ENCODE measurements at regions not wholly inside any gene's neighbourhood (a gene's known extent, or its start where the extent isn't known, plus 50 kb on each side); places are given as distances from the start of the nearest gene placed in this dataset.

DNA sequence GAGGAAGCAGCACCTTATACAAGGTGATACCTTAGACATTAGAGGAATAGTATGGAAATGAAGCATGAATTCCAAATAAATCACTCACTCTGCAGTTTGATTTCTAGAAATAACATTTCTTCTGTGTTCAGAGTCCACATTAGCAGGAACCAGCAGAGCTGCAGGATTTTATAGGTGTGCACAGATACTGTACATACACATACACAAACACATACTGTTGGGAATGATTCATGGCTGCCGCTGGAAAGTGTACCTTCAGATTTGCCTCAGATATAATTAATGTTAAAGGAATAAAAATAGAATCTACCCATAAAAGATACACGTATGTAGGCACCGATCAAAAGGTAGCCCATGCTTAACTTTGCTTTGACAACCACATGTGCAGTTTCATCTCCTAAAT is 578.1 kb downstream of the CSNK1G3 start:
- no peak for DNase-seq

DNA sequence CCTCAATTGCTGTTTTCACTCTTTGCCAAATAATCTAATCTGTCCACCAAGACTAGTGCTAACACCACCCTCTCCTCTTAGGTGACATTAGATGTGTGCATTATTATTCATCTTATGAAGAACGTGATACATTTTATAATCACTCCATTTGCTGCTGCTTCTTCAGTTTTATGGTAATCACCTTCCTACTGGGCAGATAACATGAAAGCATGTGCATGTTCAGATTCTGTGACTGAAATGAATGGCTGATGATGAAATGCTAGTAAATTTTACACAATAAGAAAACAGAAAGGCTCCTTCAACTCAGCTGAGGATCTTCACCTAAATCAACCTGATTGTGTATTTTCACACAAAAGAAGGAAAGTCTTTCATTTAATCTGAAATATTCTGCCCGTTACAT is 577.6 kb downstream of the CSNK1G3 start:
- no peak for DNase-seq

DNA sequence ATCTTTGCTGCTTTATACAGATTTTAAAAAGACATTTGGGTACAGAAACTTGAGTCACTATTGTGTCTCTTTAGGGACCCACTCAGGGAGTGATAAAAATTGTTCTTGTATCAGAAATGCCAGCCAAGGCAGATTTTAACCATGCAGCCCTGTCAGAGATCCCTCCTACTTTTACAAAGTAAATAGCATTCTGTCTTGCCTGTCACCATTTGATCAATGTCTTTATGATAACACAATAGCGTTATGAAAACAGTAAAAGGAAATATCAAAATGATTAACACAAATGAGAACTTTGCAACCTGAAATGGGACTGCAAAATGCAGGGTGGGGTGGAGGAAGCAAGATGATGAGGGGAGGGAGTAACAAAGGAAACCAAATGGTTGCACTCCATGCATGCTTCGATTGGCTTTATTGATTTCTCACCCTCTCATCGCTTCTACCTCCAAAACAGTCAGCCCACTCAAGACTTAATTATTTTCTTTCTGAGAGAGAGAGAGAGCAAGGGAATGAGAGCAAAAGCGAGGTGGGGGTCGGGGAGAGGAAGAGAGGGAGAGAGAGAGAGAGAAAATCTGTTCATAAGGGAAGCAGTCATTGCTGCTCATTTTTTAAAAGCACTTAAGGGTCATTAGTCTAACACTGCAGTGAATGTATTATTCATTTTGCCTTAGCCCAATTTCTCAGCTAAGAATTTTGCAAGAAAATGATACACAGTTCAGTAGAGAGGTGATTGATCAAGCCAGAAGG is 576.5 kb downstream of the CSNK1G3 start:
- no peak for DNase-seq

DNA sequence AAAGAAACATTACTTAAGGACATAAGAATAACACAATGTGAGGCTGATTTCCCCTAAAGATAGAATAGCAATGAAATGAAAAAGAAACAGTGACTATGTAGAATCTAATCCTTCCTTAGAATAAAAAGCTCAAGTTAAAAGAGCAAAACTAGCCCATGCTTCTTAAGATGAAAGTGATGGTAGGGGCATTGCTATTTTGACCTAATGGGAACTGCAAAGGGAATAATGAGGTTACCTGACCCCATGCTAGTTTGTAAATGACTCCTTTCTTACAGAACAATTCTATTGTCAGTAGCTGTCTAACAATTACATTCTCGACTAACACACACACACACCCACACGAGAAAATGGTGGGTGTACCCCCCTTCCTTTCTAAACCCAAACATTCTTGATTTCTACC is 575.8 kb downstream of the CSNK1G3 start:
- DNase-seq = no peak

- peak; percentile 23 for DNase-seq
Measured at GRCh38 chr5:124080256-124080655, 568.3 kb downstream of the CSNK1G3 start.

- no peak for DNase-seq
Measured at GRCh38 chr5:124079062-124079461, 567.1 kb downstream of the CSNK1G3 start.

- no peak for DNase-seq
Measured at GRCh38 chr5:124074500-124074899, 562.5 kb downstream of the CSNK1G3 start.

DNA sequence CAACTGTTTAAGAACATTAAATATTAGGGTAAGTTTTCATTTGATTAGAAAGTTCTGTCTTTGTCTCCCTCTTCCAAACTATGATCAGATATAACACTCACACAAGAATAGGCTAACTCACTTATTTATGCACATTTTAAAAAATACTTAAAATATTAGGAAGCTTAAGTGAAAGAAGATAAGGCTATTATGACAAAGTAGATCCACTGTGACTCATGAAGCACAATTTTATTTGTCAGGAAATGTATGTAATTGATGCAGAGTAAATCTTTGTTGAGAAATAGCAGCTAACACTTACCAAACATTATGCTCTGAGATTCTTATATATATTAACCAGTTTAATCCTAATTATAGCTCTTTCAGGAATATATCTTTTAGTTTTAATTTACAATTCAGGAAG is 560.6 kb downstream of the CSNK1G3 start:
- no peak for DNase-seq

DNA sequence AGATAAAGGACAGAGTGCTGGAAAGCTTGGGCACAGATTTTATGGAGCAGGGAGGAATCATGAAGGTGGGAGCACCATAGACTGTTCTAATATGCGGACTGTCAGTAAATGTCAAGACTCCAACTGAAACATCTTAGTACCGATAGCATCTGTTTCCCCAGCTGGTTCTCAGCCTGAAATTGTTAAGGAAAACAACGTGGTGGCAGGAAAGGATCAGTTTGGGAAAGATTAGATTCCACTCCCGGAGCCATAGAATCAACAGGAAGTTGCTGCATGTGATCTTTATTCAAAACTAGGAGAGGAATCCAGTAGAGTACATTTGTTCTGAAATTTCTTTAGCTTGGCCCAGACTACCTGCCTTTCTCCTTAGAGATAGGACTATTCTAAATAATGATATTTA is 559.1 kb downstream of the CSNK1G3 start:
- no peak for DNase-seq

- DNase-seq = no peak
Measured at GRCh38 chr5:124065508-124065907, 553.5 kb downstream of the CSNK1G3 start.

DNA sequence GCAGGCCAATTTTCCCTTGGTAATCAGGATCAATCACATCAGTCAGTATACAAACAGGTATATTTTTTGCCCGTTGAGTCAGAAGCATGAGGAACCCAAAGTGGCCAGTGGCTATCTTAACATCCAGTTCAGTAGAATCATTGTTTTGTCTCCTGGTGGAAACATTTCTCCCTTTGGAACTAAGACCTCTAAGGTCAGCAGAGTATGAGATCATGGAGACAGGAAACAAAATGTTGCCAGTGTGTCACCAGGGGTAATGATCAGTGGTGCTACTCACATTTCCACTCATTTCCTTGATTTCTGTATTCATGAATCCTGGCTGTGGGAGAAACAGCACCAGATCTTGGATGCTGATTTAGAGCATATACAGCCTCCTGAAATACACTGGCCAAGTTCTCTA is 553.0 kb downstream of the CSNK1G3 start:
- no peak for DNase-seq

- DNase-seq = peak; percentile 72
Measured at GRCh38 chr5:124061663-124062062, 549.7 kb downstream of the CSNK1G3 start.

DNA sequence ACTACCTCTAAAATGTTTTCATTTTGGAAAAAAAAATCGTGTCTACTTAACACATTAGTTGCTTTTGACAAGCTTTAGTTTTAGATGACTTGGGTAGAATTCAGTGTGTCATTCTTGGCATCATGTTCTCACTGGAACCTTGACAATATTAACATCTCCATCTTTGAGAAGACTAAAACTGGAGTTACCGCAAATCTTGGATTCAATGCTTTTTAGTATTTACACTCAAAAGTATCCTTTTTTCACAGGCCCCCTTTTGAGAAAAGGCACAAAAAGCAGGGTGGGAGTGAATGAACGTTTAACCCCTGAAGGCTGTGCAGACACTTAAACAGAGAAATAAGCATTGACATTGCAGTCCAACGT is 549.1 kb downstream of the CSNK1G3 start:
- no peak for DNase-seq

GRCh38 chr5:124060413-124061067 is 548.6 kb downstream of the CSNK1G3 start:
- peak; percentile 50 for DNase-seq

- no peak for DNase-seq
Measured at GRCh38 chr5:124060011-124060410, 548.0 kb downstream of the CSNK1G3 start.

- DNase-seq = no peak
Measured at GRCh38 chr5:124059200-124059599, 547.2 kb downstream of the CSNK1G3 start.

- DNase-seq = no peak
Measured at GRCh38 chr5:124057724-124058231, 545.8 kb downstream of the CSNK1G3 start.

DNA sequence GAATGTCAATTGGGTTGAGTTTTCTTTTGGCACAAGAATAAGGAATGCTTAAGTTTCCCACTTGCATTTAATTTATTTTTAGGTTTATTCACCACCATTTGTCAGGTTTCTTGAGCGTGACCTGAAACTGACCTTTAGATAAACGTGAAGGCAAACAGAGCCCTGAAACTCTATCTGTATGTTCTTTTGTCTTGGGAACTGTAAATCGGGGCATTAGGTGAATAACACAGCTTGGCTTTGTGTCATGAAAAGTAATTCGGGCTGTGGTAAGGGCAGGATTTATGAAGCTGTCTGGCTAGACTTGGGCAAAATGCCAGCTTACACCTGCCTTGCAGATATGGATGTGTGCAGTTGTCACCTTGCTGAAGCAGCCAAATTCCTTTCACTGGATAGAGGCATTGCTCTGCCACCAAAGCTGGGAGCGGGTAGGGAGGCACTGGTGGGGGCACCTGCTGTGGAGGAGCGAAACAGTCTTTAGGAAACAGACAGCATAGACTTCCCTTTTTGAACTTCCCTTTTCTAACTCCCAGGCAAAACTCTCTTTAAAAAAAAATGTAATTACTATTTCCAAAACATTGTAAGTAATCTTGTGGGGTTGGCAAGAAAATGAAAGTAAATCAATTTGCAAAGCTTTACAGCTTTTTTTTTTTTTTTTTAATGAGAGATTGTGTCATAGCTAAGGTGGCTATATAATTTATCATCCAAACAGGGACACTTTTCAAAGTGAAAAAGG is 545.2 kb downstream of the CSNK1G3 start:
- DNase-seq = peak; percentile 86

DNA sequence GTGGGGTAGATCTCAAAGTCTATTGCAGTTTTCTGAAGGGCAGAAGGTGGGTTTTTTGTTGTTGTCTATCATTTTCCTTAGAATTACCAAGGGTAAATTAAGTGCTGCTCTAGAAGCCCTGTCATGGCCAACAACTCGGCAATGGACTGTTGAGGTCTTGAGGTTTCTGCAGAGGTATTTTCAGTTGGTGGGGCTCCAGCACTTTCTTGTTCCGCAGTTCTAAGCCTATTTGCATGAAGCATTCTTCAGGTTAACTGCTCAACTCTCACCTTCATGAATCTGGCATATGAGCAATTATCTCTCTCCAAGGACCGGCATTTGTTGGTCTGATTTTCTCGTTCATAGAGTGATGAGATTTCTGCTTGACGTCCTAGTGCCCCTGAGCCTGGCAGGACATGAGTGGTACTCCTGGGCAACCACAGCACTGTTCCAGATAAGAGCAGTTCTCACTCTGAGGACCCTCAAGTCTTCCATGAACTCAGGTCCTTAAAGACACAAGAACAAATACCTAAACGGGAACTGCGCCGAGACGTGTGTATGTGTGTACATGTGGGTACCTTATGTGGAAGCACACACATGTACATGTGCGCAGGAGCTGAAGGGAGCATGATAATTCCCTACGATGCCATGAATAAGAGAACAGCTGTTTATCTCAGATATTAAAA is 544.5 kb downstream of the CSNK1G3 start:
- no peak for DNase-seq

GRCh38 chr5:124055751-124056150 is 543.8 kb downstream of the CSNK1G3 start:
- DNase-seq = no peak

GRCh38 chr5:124054564-124054963 is 542.6 kb downstream of the CSNK1G3 start:
- no peak for DNase-seq

DNA sequence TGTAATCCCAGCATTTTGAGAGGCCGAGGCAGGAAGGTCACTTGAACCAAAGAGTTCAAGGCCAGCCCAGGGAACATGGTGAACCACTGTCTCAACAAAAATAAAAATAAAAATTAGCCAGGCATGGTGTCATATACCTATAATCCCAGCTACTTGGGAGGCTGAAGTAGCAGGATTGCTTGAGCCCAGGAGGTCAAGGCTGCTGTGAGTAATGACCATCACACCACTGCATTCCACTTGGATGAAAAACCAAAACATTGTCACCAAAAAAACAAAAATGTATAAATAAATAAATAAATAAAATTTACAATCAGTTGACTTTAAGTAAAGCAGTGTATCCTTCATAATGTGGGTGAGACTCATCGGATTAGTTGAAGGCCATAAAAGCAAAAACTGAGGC is 541.4 kb downstream of the CSNK1G3 start:
- no peak for DNase-seq

- DNase-seq = no peak
Measured at GRCh38 chr5:124052201-124052600, 540.2 kb downstream of the CSNK1G3 start.

Measured in NCI-H345 (cell line).